ENCODE measurements at regions not wholly inside any gene's neighbourhood (a gene's known extent, or its start where the extent isn't known, plus 50 kb on each side); places are given as distances from the start of the nearest gene placed in this dataset.
A peak's percentile ranks its signal among the peaks of the same experiment; 100 is the strongest.

- DNase-seq (ENCODE audit: low read depth): no peak
- no peak overlapping the region for H3K4me3 ChIP-seq (replicated peaks; ENCODE audit: low read depth, low read length)
- TF ChIP-seq CTCF (IDR thresholded peaks at IDR 0.05; ENCODE audit: low read length, missing control alignments): no peak
Observed at GRCh38 chr6:164122109-164122508, 707.6 kb downstream of the QKI start.

- TF ChIP-seq CTCF (IDR thresholded peaks at IDR 0.05; ENCODE audit: low read length, missing control alignments): no peak
Observed at GRCh38 chr6:164121527-164121926, 707.0 kb downstream of the QKI start.

GRCh38 chr6:164114651-164115050 is 700.1 kb downstream of the QKI start:
- H3K4me3 ChIP-seq (replicated peaks; ENCODE audit: low read depth, low read length): no peak overlapping the region
- no peak for TF ChIP-seq CTCF (IDR thresholded peaks at IDR 0.05; ENCODE audit: low read length, missing control alignments)
- DNase-seq (ENCODE audit: low read depth): no peak

More at GRCh38 chr6:164121527-164121926, 707.0 kb downstream of the QKI start:
- H3K4me3 ChIP-seq (replicated peaks; ENCODE audit: low read depth, low read length): no peak overlapping the region
- DNase-seq (ENCODE audit: low read depth): no peak

GRCh38 chr6:164114051-164114450 is 699.5 kb downstream of the QKI start:
- no peak overlapping the region for H3K4me3 ChIP-seq (replicated peaks; ENCODE audit: low read depth, low read length)
- TF ChIP-seq CTCF (IDR thresholded peaks at IDR 0.05; ENCODE audit: low read length, missing control alignments): no peak
- no peak for DNase-seq (ENCODE audit: low read depth)

GRCh38 chr6:164113637-164114036 is 699.1 kb downstream of the QKI start:
- no peak overlapping the region for H3K4me3 ChIP-seq (replicated peaks; ENCODE audit: low read depth, low read length)
- TF ChIP-seq CTCF (IDR thresholded peaks at IDR 0.05; ENCODE audit: low read length, missing control alignments): no peak
- DNase-seq (ENCODE audit: low read depth): no peak

- no peak overlapping the region for H3K4me3 ChIP-seq (replicated peaks; ENCODE audit: low read depth, low read length)
- DNase-seq (ENCODE audit: low read depth): peak; percentile 54
- TF ChIP-seq CTCF (IDR thresholded peaks at IDR 0.05; ENCODE audit: low read length, missing control alignments): peak; percentile 63
Observed at GRCh38 chr6:164109770-164110140, 695.2 kb downstream of the QKI start.

- peak; percentile 56 for DNase-seq (ENCODE audit: low read depth)
- peak overlapping the region; percentile 19 for H3K4me3 ChIP-seq (replicated peaks; ENCODE audit: low read depth, low read length)
- TF ChIP-seq CTCF (IDR thresholded peaks at IDR 0.05; ENCODE audit: low read length, missing control alignments): no peak
Observed at GRCh38 chr6:164108869-164109769, 694.6 kb downstream of the QKI start.
